ENCODE measurements at regions not wholly inside any gene's neighbourhood (a gene's known extent, or its start where the extent isn't known, plus 50 kb on each side); places are given as distances from the start of the nearest gene placed in this dataset.

DNA sequence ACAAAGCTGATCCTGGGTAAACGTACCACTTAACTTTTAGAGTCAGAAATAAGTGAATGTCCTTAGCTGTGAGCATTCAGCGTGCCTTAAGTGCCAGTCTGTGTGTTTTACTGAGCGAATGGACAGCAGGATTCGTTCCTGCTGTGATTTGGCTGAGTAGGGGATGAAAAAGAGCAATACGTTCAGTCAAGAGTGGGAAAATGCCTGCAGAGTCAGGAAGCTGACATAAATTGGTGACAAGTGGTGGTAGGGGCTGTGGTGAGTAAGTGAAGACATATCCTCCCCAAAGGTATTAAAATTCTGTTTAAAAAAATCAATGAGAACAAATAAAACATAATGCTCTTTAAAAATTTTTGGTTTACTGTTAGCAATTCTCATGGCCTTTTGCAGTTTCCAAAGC, 56.6 kb upstream of the TNIP3 start:
- TF ChIP-seq, protein P1, sequence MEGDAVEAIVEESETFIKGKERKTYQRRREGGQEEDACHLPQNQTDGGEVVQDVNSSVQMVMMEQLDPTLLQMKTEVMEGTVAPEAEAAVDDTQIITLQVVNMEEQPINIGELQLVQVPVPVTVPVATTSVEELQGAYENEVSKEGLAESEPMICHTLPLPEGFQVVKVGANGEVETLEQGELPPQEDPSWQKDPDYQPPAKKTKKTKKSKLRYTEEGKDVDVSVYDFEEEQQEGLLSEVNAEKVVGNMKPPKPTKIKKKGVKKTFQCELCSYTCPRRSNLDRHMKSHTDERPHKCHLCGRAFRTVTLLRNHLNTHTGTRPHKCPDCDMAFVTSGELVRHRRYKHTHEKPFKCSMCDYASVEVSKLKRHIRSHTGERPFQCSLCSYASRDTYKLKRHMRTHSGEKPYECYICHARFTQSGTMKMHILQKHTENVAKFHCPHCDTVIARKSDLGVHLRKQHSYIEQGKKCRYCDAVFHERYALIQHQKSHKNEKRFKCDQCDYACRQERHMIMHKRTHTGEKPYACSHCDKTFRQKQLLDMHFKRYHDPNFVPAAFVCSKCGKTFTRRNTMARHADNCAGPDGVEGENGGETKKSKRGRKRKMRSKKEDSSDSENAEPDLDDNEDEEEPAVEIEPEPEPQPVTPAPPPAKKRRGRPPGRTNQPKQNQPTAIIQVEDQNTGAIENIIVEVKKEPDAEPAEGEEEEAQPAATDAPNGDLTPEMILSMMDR (IDR thresholded peaks at IDR 0.05; ENCODE audit: extremely low read depth in 1 of 2, insufficient read depth in 1 of 2, low read depth in 1 of 2, low read length in 2 of 2), result no peak
- TF ChIP-seq EZH2 (IDR thresholded peaks at IDR 0.05; ENCODE audit: borderline replicate concordance, low read depth, low read length, severe bottlenecking) (no peak), POLR2AphosphoS5 (IDR thresholded peaks at IDR 0.05; ENCODE audit: insufficient read depth, low read depth, low read length) (no peak), FOS (IDR thresholded peaks at IDR 0.05; ENCODE audit: borderline replicate concordance, insufficient read depth, low read length) (no peak)

All from endothelial cell of umbilical vein (primary cell).